Stromal cell of bone marrow (primary cell): ENCODE measurements at regions not wholly inside any gene's neighbourhood (a gene's known extent, or its start where the extent isn't known, plus 50 kb on each side); places are given as distances from the start of the nearest gene placed in this dataset.

Experiments used
- DNase-seq: peaks from one replicate; pipeline ENCODE4 v3.0.0-alpha.2; 2012; ENCODE audit warnings: low read depth

DNA sequence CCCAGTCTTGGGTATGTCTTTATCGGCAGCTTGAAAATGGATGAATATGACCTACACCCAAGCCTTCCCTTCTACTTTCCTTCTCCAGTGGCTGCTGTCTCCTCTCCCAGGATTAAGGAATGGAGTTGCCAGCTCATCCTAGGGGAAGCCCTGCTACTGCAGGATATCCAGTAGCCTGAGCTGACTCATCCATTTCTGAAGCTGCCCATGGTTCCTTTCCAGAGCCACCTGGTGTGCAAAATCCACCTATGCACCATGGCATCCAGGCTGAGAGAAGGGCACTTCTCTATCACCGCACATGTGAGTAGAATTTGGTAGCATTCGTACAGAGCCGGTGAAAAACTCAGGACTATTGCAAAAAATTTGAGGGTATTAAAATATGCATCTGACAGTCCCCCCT, 290.8 kb downstream of the YTHDC2 start:
- no peak for DNase-seq

DNA sequence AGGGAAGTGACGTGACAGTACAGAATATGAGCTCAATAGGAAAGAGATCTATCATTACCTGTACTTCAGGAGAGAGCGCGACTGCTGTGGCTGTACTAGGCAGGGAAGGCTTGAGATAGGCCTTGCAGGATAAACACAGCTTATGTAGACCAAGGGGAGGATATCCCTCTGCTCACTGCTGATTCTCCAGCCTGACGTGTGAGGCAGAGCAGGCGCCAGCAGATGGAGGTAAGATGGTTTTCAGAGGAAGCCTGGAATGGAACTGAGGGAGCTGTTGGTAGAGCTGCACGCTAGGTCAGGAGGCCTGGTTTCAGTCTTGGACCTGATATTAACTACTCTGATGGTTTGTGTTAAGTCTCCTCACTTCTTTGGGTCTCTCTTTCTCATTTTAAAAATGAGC, 291.4 kb downstream of the YTHDC2 start:
- no peak for DNase-seq

DNA sequence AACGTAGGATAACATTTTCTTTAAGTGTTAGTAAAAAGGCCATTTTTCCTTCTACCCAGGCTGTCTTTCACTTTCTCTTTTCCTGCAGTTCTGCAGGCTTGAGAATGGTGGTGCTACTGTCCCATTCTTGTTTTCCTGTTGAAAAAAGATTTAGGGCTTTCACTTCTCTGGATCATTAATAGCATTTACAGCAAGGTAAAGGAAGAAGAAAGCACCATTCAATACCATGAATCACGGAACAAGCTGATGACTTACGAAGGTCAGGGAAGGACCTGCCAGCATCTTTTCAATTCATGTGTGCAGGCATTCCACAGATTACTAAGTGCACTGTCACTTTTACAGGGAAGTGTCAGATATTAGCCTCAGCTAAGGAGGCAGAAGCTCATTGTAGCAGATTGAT, 292.8 kb downstream of the YTHDC2 start:
- DNase-seq: peak; percentile 10

DNA sequence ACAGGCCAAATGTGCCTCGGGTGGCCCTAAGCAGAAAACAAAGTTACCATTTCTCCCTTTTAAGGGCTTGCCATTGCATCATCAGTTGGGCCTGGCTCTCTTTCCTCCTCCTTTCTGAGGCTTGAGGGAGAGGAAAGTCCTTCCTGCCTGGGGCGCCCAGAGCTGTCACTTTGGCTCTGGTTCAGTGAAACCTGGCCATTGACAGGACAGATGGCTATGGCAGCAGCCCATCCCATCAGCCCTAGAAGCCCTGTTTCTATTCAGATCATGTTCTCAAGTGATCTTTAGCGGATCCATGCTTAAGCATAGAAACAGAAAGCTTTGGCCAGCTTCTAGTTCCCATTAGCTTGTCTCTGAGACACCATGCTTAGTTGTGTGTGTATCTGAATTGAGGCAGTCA, 293.4 kb downstream of the YTHDC2 start:
- no peak for DNase-seq

DNA sequence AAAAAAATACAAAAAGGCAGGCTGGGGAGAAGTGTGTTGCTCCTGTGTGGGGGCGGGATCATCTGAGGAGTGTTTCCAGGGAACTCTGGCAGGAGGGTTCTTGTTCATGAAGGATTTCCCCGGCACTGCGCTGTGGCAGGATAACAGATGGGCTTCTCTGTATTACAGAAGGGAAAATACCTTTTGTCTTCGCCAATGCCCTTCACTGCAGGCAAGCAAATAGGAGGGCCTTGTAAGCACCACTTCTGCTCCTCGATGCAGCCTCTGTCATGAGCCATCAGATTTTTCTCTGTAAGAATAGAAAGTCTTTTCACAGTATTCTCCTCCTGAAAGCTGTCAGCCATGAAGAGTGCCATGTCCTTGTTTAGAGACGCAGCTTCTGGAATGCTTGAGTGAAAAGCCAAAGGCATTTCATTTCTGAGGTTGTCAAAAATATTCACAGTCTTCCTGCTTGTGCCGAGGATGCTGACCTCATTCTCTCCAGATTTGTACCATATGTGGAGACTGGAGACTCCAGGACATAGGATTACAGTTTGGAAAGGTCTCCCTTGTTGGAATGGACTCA, 294.0 kb downstream of the YTHDC2 start:
- DNase-seq: no peak

DNA sequence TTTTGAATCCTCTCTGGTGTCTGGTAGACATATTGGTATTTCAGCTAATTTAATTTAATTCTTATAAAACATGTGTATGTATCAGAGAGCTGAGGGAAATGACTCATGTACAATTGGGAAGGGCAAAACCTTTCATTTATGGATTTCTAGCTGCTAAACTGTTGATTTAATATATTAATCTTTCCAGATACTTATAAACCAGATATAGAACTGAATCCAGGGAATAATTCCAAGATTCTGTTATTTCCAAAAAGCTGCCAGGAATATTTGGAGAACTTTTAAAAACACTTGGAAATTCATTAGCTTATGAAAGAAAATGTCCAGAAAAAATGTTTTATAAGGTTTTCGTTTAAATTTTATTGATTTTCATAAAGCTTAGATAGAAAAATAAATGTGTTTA, 295.5 kb downstream of the YTHDC2 start:
- DNase-seq: no peak

- no peak for DNase-seq
Measured at GRCh38 chr5:113809626-113810025, 296.1 kb downstream of the YTHDC2 start.

- no peak for DNase-seq
Measured at GRCh38 chr5:113813466-113813865, 300.0 kb downstream of the YTHDC2 start.

- no peak for DNase-seq
Measured at GRCh38 chr5:113817683-113818082, 304.2 kb downstream of the YTHDC2 start.

GRCh38 chr5:113823696-113824095, 310.2 kb downstream of the YTHDC2 start:
- no peak for DNase-seq

GRCh38 chr5:113824307-113824706, 310.8 kb downstream of the YTHDC2 start:
- DNase-seq: no peak

GRCh38 chr5:113825176-113825575, 311.7 kb downstream of the YTHDC2 start:
- DNase-seq: no peak

- no peak for DNase-seq
Measured at GRCh38 chr5:113846941-113847340, 333.4 kb downstream of the YTHDC2 start.

- DNase-seq: no peak
Measured at GRCh38 chr5:113864437-113864836, 350.9 kb downstream of the YTHDC2 start.

DNA sequence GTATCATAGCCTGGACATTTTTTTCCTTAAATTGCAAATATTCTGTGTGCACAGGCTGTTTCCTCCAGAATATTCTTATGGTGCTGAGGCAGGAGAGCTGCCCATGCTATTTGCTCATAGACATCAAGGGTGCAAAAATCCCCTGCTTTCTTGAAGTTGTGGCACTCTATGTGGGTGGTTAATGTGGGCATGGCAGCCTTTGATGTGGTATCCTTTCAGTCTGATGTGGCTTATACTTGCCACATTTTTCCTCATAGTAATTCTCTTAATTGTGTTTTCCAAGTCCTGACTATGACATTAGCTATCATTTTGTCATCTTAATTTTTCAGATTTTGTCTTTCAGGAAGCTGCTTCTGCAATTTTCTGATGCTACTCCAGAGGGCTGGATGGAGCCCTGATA, 353.3 kb downstream of the YTHDC2 start:
- no peak for DNase-seq

DNA sequence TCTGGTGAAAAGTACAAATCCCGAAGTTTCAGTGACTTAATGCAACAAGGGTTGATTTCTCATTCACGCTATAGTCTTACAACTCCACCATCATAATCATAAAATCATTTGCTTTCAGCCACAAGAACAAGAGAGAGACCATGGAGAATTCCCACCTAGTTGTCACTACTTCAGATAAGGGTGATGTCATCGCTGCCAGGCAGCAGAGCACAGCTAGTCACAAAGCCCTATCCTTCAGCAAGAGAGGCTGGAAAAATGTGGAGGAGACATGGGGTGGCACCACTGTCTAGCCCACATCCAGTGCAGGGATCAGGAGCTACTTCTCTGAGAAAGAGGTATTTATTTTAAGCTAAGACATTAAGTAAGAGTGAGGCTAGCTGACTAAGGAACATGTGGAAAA, 356.1 kb downstream of the YTHDC2 start:
- no peak for DNase-seq

GRCh38 chr5:113871972-113872371, 358.5 kb downstream of the YTHDC2 start:
- DNase-seq: no peak

DNA sequence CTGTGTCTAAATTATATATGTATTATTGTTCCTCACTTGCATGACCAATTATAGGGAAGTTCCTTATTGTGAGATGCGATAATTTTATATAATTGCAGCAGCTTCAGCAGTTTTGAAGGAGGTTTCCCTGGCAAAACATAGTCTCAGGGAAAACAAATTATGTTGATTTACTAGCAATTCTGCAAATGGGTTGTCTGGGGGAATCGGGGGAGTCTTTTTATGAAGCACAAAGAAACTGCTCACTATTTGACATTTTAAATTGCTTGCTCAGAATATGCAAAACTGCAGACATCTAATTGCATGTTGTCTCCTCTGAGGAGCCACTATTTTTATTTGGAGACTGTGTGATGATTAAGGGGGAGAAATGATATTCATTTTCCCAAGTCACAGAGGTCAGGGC, 361.6 kb downstream of the YTHDC2 start:
- no peak for DNase-seq

DNA sequence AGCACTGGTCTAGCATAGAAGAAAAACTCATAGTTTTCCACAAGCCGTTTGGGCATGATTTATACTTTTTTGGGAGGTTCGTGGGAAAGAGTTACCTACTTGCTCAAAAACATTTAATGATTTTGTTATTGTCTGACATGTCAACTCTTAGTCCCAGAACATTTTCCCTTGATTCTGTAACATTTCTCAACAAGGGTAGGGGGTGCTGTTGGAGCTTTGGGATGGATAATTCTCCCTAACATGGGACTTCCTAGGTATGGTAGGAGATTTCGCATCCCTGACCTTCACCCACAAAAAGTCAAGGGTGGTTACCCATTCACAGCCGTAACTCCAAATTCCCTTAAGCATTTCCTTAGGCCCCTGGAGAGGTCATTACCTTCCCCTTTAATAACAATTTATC, 378.0 kb downstream of the YTHDC2 start:
- no peak for DNase-seq

DNA sequence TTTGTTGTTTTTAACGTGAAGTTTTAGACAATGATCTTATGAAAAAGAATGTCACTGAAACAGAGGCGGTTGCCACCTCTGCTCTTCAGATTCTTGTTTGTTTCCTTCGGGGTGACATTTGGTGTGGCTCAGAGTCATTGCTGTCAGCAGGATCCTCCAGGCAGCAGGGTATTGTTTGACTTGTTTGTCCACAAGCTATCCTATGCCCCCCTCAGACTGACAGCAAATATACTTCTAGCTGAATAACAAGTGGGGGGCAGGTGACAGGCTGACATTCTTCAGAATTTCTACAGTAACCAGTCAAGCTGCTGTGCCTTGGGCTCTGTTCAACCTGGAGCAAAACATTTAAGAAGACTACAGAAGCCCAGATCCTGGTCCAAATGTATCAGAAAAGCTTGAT, 383.3 kb downstream of the YTHDC2 start:
- DNase-seq: no peak

- no peak for DNase-seq
Measured at GRCh38 chr5:113897748-113898147, 384.3 kb downstream of the YTHDC2 start.

- no peak for DNase-seq
Measured at GRCh38 chr5:113900141-113900540, 386.6 kb downstream of the YTHDC2 start.

GRCh38 chr5:113900816-113901215, 387.3 kb downstream of the YTHDC2 start:
- no peak for DNase-seq

GRCh38 chr5:113901718-113902117, 388.2 kb downstream of the YTHDC2 start:
- DNase-seq: no peak
